IMR-90 (cell line): ENCODE measurements at regions not wholly inside any gene's neighbourhood (a gene's known extent, or its start where the extent isn't known, plus 50 kb on each side); places are given as distances from the start of the nearest gene placed in this dataset.

Source experiments
- ATAC-seq: fragments of 200-7000 bp; cut with Tn5 transposase; 2 replicates; pipeline ENCODE4 v1.9.1; 2020; ENCODE audit warnings: low read depth, mild to moderate bottlenecking, moderate library complexity
- BruUV-seq: library from RNA; stranded (reverse); fragments of 400-500 nt; replicated peaks from 2 replicates; lab custom pipeline; 2021; lab: Mats Ljungman, UMichigan
- CTCF ChIA-PET: fragments of 300-600 bp; formaldehyde crosslinking; extraction: SDS; loops from one replicate; lab custom pipeline; 2021; ENCODE audit warnings: antibody characterized with exemption; lab: Yijun Ruan, JAX
- POLR2A ChIA-PET: fragments of 300-600 bp; sonication (Branson Sonifier 250); formaldehyde crosslinking; loops from one replicate; lab custom pipeline; 2022; ENCODE audit warnings: antibody characterized with exemption; ENCODE audit not compliant: unreplicated experiment; lab: Charles Lee
- DNase-seq: peaks from one replicate; pipeline ENCODE4 v3.0.0; 2013
- H2AFZ ChIP-seq: replicated peaks from 2 replicates; pipeline ENCODE3; 2013; ENCODE audit warnings: low read length, mild to moderate bottlenecking; ENCODE audit not compliant: poor library complexity
- H2AK5ac ChIP-seq: 2 replicates; pipeline ENCODE4 v1.6.1; 2013; ENCODE audit warnings: low read depth, low read length, inconsistent platforms
- H2AK9ac ChIP-seq: replicated peaks from 2 replicates; pipeline ENCODE3; 2013; ENCODE audit warnings: mild to moderate bottlenecking, low read depth, low read length, moderate library complexity; ENCODE audit not compliant: poor library complexity
- H2BK120ac ChIP-seq: 2 replicates; pipeline ENCODE4 v1.6.1; 2013; ENCODE audit warnings: low read depth, low read length, inconsistent platforms
- H2BK15ac ChIP-seq: 3 replicates; pipeline ENCODE4 v1.6.1; 2013; ENCODE audit warnings: low read depth, low read length, inconsistent platforms
- H2BK20ac ChIP-seq: 2 replicates; pipeline ENCODE4 v1.6.1; 2013; ENCODE audit warnings: low read depth, mild to moderate bottlenecking, inconsistent platforms, low read length, moderate library complexity
- H2BK5ac ChIP-seq: 2 replicates; pipeline ENCODE4 v1.6.1; 2013; ENCODE audit warnings: mild to moderate bottlenecking, low read depth, low read length, inconsistent platforms; ENCODE audit not compliant: poor library complexity, severe bottlenecking
- H3K14ac ChIP-seq: replicated peaks from 2 replicates; pipeline ENCODE4 v1.6.1; 2013; ENCODE audit warnings: low read depth, low read length, inconsistent platforms
- H3K18ac ChIP-seq: 2 replicates; pipeline ENCODE4 v1.6.1; 2013; ENCODE audit warnings: low read depth, low read length, control low read depth
- H3K23ac ChIP-seq: 2 replicates; pipeline ENCODE4 v1.6.1; 2013; ENCODE audit warnings: low read depth, low read length, inconsistent platforms
- H3K27ac ChIP-seq: 2 replicates; pipeline ENCODE4 v1.5.1; 2013; ENCODE audit warnings: mild to moderate bottlenecking, control low read depth, low read length; ENCODE audit not compliant: insufficient read depth
- H3K27me3 ChIP-seq: 2 replicates; pipeline ENCODE4 v1.6.1; 2013; ENCODE audit warnings: low read length; ENCODE audit not compliant: control insufficient read depth, insufficient read depth
- H3K36me3 ChIP-seq: 2 replicates; pipeline ENCODE4 v1.6.1; 2013; ENCODE audit warnings: low read length, mixed read lengths; ENCODE audit not compliant: control insufficient read depth, insufficient read depth
- H3K4ac ChIP-seq: 2 replicates; pipeline ENCODE4 v1.6.1; 2013; ENCODE audit warnings: low read depth, low read length, inconsistent platforms
- H3K4me1 ChIP-seq: 2 replicates; pipeline ENCODE4 v1.6.1; 2013; ENCODE audit warnings: low read length, mixed read lengths; ENCODE audit not compliant: control insufficient read depth, insufficient read depth
- H3K4me2 ChIP-seq: 2 replicates; pipeline ENCODE4 v1.6.1; 2013; ENCODE audit warnings: low read depth, mild to moderate bottlenecking, control low read depth, low read length, moderate library complexity
- H3K4me3 ChIP-seq: 2 replicates; pipeline ENCODE4 v1.5.1; 2013; ENCODE audit warnings: low read depth, mild to moderate bottlenecking, control low read depth, low read length, moderate library complexity; ENCODE audit not compliant: insufficient read depth
- H3K56ac ChIP-seq: 2 replicates; pipeline ENCODE4 v1.6.1; 2013; ENCODE audit warnings: low read length, inconsistent platforms; ENCODE audit not compliant: insufficient read depth; ENCODE audit errors: extremely low read depth
- H3K79me1 ChIP-seq, 2 experiments: 2 replicates each; pipeline ENCODE4 v1.6.1; 2013; ENCODE audit warnings: low read length in 2 of 2, inconsistent platforms in 1 of 2, low read depth in 1 of 2
- H3K9ac ChIP-seq: 2 replicates; pipeline ENCODE4 v1.6.1; 2013; ENCODE audit warnings: low read depth, low read length, control low read depth
- H3K9me1 ChIP-seq: 2 replicates; pipeline ENCODE4 v1.6.1; 2013; ENCODE audit warnings: low read length, inconsistent platforms; ENCODE audit not compliant: insufficient read depth
- H3K9me3 ChIP-seq: 2 replicates; pipeline ENCODE4 v1.6.1; 2013; ENCODE audit warnings: low read length; ENCODE audit not compliant: control insufficient read depth, insufficient read depth
- H4K20me1 ChIP-seq: 2 replicates; pipeline ENCODE4 v1.6.1; 2013; ENCODE audit warnings: low read length, inconsistent platforms; ENCODE audit not compliant: insufficient read depth
- H4K5ac ChIP-seq: 2 replicates; pipeline ENCODE4 v1.6.1; 2013; ENCODE audit warnings: mild to moderate bottlenecking, low read depth, low read length, control low read depth
- H4K8ac ChIP-seq, 2 experiments: 2 replicates each; pipeline ENCODE4 v1.6.1; 2013; ENCODE audit warnings: low read depth in 2 of 2, low read length in 2 of 2, control low read depth in 1 of 2, inconsistent platforms in 1 of 2
- H4K91ac ChIP-seq: 2 replicates; pipeline ENCODE4 v1.6.1; 2013; ENCODE audit warnings: low read depth, low read length, inconsistent platforms; ENCODE audit not compliant: insufficient read depth
- BHLHE40 ChIP-seq: fragments of 150-350 bp; IDR thresholded peaks from 2 replicates; pipeline ENCODE4 v1.6.1; 2016; ENCODE audit warnings: mild to moderate bottlenecking, low read depth, low read length
- CHD1 ChIP-seq: IDR thresholded peaks from 2 replicates; pipeline ENCODE4 v1.6.1; 2012; ENCODE audit warnings: low read depth, low read length, improper control_type of control experiment
- FOS ChIP-seq: fragments of 150-350 bp; IDR thresholded peaks from 2 replicates; pipeline ENCODE4 v1.6.1; 2016; ENCODE audit warnings: low read depth, low read length
- MXI1 ChIP-seq: IDR thresholded peaks from 2 replicates; pipeline ENCODE4 v1.6.1; 2012; ENCODE audit warnings: low read depth, mild to moderate bottlenecking, low read length, moderate library complexity, borderline replicate concordance
- POLR2A ChIP-seq: IDR thresholded peaks from 2 replicates; pipeline ENCODE4 v1.6.1; 2012; ENCODE audit warnings: mild to moderate bottlenecking, low read depth, low read length
- RAD21 ChIP-seq: IDR thresholded peaks from 2 replicates; pipeline ENCODE4 v1.6.1; 2012; ENCODE audit warnings: low read length, improper control_type of control experiment
- SMC3 ChIP-seq: fragments of 150-350 bp; IDR thresholded peaks from 2 replicates; pipeline ENCODE4 v1.6.1; 2016; ENCODE audit warnings: low read depth, mild to moderate bottlenecking, antibody characterized with exemption, low read length, moderate library complexity
- WGBS, 2 experiments: methylation state at CpG; one replicate each; pipeline versions ENCODE4 v1.1.5 to v1.1.7; 2013; ENCODE audit warnings: missing lambda C conversion rate in 2 of 2; ENCODE audit not compliant: insufficient read length in 1 of 2; ENCODE audit errors: extremely low coverage in 2 of 2; 5-methylcytosine and 5-hydroxymethylcytosine counted together
- dilution Hi-C: fragments of 300-500 bp; cut with HindIII; formaldehyde crosslinking; loops from one replicate; pipeline ENCODE4 v1.14.3; 2018; ENCODE audit warnings: low sequenced_read_pairs; ENCODE audit not compliant: unreplicated experiment
- in situ Hi-C: fragments of 300-500 bp; cut with MboI; formaldehyde crosslinking; loops from 3 replicates; pipeline ENCODE4 v1.14.3; 2019; ENCODE audit warnings: low sequenced_read_pairs, inconsistent platforms, mixed read lengths
- intact Hi-C: fragments of 100-400 bp; cut with micrococcal nuclease; formaldehyde crosslinking; loops from 2 replicates; pipeline ENCODE4 v1.10.0; 2022
- TF ChIP-seq, protein P1 (sequence below): fragments of 150-350 bp; IDR thresholded peaks from 2 replicates; pipeline ENCODE4 v1.6.1; 2016; ENCODE audit warnings: low read depth, mild to moderate bottlenecking, low read length, moderate library complexity, borderline replicate concordance

DNA sequence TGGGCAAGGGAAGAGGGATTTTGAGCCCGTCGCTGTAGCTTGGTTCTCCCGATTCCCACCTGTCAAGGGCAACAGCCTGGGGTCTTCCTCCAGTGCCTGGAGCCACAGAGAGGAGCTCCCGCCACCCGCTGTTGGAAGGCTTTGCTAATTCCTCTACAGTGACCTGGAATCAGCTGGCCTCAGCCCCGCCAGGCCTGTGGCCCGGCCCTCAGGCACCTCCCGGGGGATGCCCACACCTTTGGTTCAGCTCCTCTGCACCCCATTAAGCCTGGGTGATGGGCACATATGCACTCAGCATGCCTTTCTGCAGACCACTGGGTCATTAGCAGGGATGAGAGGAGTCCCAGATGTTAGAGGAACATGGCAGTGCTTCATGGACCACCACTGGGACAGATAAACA is 121.4 kb upstream of the MKI67 start:
- H3K9ac ChIP-seq, result no peak overlapping the region
- H2AK9ac ChIP-seq, result no peak overlapping the region
- no peak overlapping the region for H4K91ac ChIP-seq
- H3K4me1 ChIP-seq, result no peaks in the 10 kb centered on the region
- no peak for ATAC-seq
- ChIA-PET POLR2A (no interaction called here), CTCF (no interaction called here)
- no peak overlapping the region for H4K5ac ChIP-seq
- no peak overlapping the region for H2BK15ac ChIP-seq
- in situ Hi-C loops, result no loop called here
- 67% methylated on average over 3 of the region's 8 CpGs; no CpG with 5 or more reads in 1 of the 2 experiments for WGBS, 2 experiments
- no peak overlapping the region for H3K4ac ChIP-seq
- DNase-seq, result no peak
- H3K27me3 ChIP-seq, result no peaks in the 10 kb centered on the region
- H3K18ac ChIP-seq, result no peak overlapping the region
- intact Hi-C loops, result no loop called here
- no peak overlapping the region for H2BK5ac ChIP-seq
- H2BK20ac ChIP-seq, result no peak overlapping the region
- H3K9me3 ChIP-seq, result peaks cover 34% of the 10 kb centered on the region
- no peak overlapping the region for H3K56ac ChIP-seq
- no TSS peak for BruUV-seq
- H3K36me3 ChIP-seq, result no peaks in the 10 kb centered on the region
- H2AK5ac ChIP-seq, result no peak overlapping the region
- no peak overlapping the region for H3K14ac ChIP-seq
- TF ChIP-seq BHLHE40 (no peak), MXI1 (no peak), CHD1 (no peak), FOS (no peak), RAD21 (no peak), POLR2A (no peak), SMC3 (no peak)
- TF ChIP-seq, protein P1, sequence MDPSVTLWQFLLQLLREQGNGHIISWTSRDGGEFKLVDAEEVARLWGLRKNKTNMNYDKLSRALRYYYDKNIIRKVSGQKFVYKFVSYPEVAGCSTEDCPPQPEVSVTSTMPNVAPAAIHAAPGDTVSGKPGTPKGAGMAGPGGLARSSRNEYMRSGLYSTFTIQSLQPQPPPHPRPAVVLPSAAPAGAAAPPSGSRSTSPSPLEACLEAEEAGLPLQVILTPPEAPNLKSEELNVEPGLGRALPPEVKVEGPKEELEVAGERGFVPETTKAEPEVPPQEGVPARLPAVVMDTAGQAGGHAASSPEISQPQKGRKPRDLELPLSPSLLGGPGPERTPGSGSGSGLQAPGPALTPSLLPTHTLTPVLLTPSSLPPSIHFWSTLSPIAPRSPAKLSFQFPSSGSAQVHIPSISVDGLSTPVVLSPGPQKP, result no peak
- no peaks in the 10 kb centered on the region for H3K9me1 ChIP-seq
- H4K8ac ChIP-seq, result no peak overlapping the region
- H2BK120ac ChIP-seq, result no peak overlapping the region
- no peaks in the 10 kb centered on the region for H3K79me1 ChIP-seq
- no peak overlapping the region for H3K4me3 ChIP-seq
- dilution Hi-C loops, result no loop called here
- H3K27ac ChIP-seq, result no peak overlapping the region
- no peak overlapping the region for H3K4me2 ChIP-seq
- H3K23ac ChIP-seq, result no peak overlapping the region
- no peaks in the 10 kb centered on the region for H4K20me1 ChIP-seq
- H2AFZ ChIP-seq, result no peak overlapping the region
